HAP-1 (cell line): ENCODE measurements at regions not wholly inside any gene's neighbourhood (a gene's known extent, or its start where the extent isn't known, plus 50 kb on each side); places are given as distances from the start of the nearest gene placed in this dataset.

Experiments
- DNase-seq, 2 experiments: peaks; one replicate each; pipeline ENCODE4 v3.0.0-alpha.2; 2016 to 2020; ENCODE audit warnings: low spot score in 2 of 2
- H3K27me3 ChIP-seq: fragments of 250-450 bp; sonication (Bioruptor Pico); 2 replicates; pipeline ENCODE4 v1.5.1; 2020; ENCODE audit warnings: low read depth, mild to moderate bottlenecking, moderate library complexity
- H3K36me3 ChIP-seq: fragments of 250-450 bp; sonication (Bioruptor Pico); replicated peaks from 2 replicates; pipeline ENCODE4 v1.5.1; 2020; ENCODE audit warnings: mild to moderate bottlenecking
- H3K4me1 ChIP-seq: fragments of 250-450 bp; sonication (Bioruptor Pico); 2 replicates; pipeline ENCODE4 v1.5.1; 2020; ENCODE audit warnings: mild to moderate bottlenecking
- H3K4me3 ChIP-seq: fragments of 250-450 bp; sonication (Bioruptor Pico); 2 replicates; pipeline ENCODE4 v1.5.1; 2020; ENCODE audit warnings: mild to moderate bottlenecking, moderate library complexity
- H3K9me3 ChIP-seq: fragments of 250-450 bp; sonication (Bioruptor Pico); 2 replicates; pipeline ENCODE4 v1.5.1; 2020; ENCODE audit warnings: mild to moderate bottlenecking, moderate library complexity
- in situ Hi-C: fragments of 300-500 bp; cut with MboI; formaldehyde crosslinking; loops from 3 replicates; pipeline ENCODE4 v1.14.3; 2020; ENCODE audit warnings: low sequenced_read_pairs, inconsistent platforms, mixed read lengths

DNA sequence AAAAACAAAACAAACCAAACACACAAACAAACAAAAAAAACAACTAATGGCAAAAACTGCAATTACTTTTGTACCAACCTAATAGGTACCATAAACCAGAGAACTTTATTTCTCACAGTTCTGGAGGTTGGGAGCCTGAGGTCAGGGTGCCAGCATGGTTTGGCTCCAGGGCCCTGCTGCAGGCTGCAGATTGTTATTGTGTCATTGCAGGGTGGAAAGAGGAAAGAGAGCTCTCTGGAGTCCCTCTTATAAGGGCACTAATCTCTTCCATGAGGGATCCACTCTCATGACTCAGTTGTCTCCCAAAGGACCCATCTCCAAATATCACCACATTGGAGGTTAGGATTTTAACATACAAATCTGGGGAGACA lies 64.9 kb upstream of the CPEB4 start:
- in situ Hi-C loops = no loop called here
- H3K27me3 ChIP-seq = no peaks in the 10 kb centered on the region; the same call in 1 of the 2 replicates

DNA sequence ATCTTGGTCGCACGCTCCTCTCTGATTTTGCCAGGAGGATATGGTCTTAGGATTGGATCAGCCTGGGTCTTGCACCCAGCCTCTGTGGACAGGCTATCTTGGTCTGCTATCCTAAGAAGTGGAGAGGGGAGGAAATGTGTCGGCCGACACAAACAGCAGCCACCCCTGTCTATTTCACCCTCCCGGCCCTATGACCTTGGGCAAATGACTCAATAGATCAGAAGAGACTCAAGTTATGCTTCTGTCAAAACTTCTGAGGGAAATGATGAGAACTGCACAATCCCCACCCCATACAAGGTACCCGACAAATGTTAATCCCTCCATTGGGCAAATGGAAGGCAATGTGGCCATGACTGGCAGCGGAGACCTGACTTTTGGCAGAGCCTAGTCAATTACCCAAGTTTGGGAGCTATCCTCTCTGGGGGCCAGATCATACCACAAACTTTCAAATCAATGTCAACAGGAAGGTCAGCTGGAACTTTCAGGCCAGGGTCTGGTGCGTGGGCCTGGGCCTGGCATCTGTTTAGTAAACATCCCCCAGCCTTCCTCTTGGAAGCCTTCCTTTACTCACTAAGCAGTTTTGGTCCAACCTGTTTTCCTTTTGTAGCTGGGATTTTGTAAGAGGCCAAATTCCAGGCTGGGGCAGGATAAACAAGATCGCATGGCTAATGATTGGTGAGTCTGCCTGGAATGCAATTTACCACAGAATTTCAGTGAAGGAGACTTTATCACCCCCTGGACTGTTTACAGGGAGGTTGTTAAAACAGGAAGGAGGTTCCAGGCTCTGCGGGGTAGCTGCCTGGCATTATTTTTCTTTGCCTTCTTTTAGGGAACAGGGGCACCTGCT lies 64.2 kb upstream of the CPEB4 start:
- Histone ChIP-seq H3K27me3 (no peaks in the 10 kb centered on the region; the same call in 1 of the 2 replicates), H3K36me3 (no peaks in the 10 kb centered on the region), H3K4me1 (no peaks in the 10 kb centered on the region), H3K4me3 (no peak overlapping the region), H3K9me3 (no peaks in the 10 kb centered on the region)
- in situ Hi-C loops = no loop called here
- no peak for DNase-seq

More for the DNA sequence above, 64.9 kb upstream of the CPEB4 start:
- H3K36me3 ChIP-seq = no peaks in the 10 kb centered on the region
- H3K9me3 ChIP-seq = no peaks in the 10 kb centered on the region
- no peaks in the 10 kb centered on the region for H3K4me1 ChIP-seq
- no peak for DNase-seq
- H3K4me3 ChIP-seq = no peak overlapping the region

DNA sequence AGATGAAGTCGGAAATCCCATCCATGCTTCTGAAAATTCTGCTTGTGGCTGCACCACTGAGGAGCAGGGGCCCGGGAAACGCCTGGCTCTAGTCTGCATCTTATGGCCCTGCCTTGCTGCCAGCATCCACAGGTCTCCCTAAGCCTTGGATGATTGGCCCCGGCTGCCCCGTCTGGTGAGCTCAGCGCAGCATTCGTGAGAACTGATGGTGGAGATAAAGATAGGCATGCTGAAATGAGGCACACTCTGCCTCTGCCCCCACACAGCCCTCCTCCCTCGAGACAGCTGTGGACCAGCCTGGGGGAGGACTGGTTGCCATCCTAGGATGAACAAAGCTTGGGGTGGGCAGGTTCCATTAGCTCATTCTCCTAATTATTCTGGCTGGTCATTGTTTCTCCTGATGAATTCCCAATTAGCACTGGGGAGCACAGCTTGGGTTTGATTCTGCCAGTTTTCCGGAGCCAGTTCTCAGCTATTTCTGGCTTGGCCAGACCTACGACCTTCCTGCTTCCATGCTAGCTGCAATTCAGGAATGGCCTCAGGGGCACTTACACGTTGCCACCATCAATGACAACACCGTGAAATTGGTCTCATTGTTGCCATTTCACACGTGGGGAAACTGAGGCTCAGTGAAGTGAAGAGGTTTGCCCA lies 62.8 kb upstream of the CPEB4 start:
- Histone ChIP-seq H3K27me3 (no peaks in the 10 kb centered on the region; the same call in 1 of the 2 replicates), H3K4me1 (no peaks in the 10 kb centered on the region), H3K36me3 (no peaks in the 10 kb centered on the region), H3K9me3 (no peaks in the 10 kb centered on the region), H3K4me3 (no peak overlapping the region)
- in situ Hi-C loops = no loop called here
- DNase-seq = no peak

DNA sequence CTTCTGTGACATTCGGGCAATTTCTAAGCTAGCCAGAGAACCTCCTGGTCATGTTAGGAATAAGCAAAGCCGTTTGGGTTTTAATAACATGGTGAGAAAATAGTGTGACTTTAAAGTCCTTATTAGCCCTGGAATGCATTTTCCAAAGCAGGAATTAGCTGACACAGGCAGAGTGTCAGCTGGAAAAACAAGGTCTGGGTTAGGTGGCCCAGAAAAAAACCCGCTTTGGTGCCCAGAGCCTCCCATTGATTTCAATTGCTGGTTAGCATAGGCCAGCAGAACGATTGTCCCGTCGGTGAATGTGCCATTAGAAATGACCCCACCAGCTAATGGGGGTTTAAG lies 62.1 kb upstream of the CPEB4 start:
- Histone ChIP-seq H3K9me3 (no peaks in the 10 kb centered on the region), H3K4me1 (no peaks in the 10 kb centered on the region), H3K36me3 (no peaks in the 10 kb centered on the region), H3K27me3 (no peaks in the 10 kb centered on the region; the same call in 1 of the 2 replicates), H3K4me3 (no peak overlapping the region)
- no peak for DNase-seq
- in situ Hi-C loops = no loop called here

DNA sequence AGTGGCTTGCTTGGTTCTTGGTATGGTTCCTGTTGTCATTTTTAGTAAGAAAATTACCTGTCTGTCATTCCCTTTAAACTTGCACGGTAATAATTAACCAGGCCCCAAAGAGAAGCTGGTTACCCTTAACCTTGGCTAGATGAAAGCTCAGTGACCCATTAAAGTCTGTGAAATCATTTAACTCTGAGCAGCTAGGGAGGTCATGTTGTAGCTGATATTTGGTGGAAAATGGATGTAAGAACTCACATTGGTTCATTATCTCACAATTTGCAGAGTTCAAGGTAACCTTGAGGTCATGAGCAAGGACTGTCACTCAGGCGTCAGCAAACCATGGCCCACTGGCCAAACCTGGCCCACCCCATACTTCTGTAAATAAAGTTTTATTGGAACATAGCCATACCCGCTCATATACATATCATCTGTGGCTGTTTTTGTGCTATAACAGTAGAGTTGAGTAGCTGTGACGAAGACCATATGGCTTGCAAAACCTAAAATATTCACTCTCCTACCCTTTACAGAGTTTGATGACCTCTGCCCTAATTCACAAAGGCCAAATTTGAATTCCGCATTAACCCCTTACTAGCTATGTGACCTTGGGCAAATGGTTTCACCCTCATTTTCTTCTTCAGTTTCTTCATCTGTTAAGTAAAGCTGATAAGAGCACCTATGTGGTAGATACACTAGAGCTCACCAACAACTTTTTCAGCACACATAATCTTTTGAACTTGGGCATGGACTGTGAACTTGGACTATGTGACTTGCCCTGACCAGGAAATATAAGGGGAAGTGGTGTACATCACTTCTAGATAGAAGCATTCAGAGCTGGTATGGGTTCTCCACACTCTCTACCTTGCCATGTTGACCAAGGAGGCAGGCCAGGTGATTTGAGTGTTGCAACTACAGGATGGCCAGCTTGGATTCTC lies 61.5 kb upstream of the CPEB4 start:
- Histone ChIP-seq H3K36me3 (no peaks in the 10 kb centered on the region), H3K4me3 (no peak overlapping the region), H3K4me1 (no peaks in the 10 kb centered on the region), H3K27me3 (no peaks in the 10 kb centered on the region; the same call in 1 of the 2 replicates), H3K9me3 (no peaks in the 10 kb centered on the region)
- in situ Hi-C loops = no loop called here
- DNase-seq = no peak

DNA sequence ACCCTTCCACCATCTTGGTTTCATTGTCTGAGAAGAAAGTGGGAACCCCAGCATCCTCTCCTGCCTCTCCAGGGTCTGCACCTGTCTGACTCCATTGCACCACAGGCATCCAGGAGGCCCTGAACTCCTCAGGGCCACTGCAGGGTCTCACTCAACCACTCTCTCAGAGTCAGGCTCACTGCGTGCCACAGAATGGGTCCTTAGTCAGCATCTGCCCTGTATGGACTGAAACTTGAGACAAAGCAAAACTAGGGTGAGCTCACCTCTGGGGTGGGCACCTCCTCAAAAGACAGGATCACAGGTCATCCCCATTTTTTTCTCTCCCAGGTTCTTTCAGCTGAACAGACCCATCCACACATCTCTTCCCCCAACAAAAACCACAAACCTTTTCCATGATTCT lies 59.2 kb upstream of the CPEB4 start:
- in situ Hi-C loops = no loop called here
- H3K27me3 ChIP-seq = no peaks in the 10 kb centered on the region; the same call in 1 of the 2 replicates
- no peaks in the 10 kb centered on the region for H3K4me1 ChIP-seq
- H3K4me3 ChIP-seq = no peak overlapping the region
- no peaks in the 10 kb centered on the region for H3K9me3 ChIP-seq
- no peaks in the 10 kb centered on the region for H3K36me3 ChIP-seq
- no peak for DNase-seq

DNA sequence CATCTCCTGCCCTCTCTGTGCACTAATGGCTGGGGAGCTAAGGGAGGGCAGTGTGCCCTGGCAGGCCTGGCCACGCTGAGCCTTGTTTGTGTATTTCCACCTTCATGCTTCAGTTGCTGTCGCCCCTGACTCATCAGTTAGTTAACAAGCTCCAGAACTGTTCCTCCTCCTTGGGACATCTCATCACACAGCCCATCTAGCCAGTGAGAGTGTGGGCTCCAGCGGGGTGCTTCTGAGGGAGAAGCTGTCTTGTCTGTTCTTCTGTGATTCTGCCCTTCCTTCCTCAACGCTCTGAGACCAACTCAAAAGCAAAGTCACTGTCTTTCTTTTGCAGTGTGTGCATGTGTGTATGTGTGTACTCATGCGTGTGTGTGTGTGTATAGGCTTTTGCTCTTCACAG lies 58.3 kb upstream of the CPEB4 start:
- Histone ChIP-seq H3K36me3 (no peaks in the 10 kb centered on the region), H3K4me1 (no peaks in the 10 kb centered on the region), H3K9me3 (no peaks in the 10 kb centered on the region), H3K27me3 (no peaks in the 10 kb centered on the region), H3K4me3 (no peak overlapping the region)
- DNase-seq = no peak
- in situ Hi-C loops = no loop called here

DNA sequence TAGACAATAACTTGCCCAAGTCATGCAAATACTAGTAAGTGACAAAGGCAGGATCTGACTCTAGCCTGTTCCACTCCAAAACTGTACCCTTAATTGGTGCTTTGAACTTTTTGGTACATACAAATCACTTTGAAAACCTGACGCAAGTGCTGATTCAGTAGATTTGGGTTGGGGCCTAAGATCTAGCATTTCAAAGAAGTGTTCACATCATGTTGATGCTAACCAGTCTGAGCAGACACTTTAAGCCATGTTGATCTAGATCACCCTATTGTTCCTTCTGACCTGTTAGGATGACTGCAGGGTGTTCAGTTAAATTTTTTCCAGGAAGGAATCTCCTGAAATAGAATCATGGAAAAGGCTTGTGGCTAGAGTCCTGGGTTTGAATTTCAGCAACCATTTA lies 57.7 kb upstream of the CPEB4 start:
- in situ Hi-C loops = no loop called here
- no peak for DNase-seq
- H3K4me1 ChIP-seq = no peaks in the 10 kb centered on the region

DNA sequence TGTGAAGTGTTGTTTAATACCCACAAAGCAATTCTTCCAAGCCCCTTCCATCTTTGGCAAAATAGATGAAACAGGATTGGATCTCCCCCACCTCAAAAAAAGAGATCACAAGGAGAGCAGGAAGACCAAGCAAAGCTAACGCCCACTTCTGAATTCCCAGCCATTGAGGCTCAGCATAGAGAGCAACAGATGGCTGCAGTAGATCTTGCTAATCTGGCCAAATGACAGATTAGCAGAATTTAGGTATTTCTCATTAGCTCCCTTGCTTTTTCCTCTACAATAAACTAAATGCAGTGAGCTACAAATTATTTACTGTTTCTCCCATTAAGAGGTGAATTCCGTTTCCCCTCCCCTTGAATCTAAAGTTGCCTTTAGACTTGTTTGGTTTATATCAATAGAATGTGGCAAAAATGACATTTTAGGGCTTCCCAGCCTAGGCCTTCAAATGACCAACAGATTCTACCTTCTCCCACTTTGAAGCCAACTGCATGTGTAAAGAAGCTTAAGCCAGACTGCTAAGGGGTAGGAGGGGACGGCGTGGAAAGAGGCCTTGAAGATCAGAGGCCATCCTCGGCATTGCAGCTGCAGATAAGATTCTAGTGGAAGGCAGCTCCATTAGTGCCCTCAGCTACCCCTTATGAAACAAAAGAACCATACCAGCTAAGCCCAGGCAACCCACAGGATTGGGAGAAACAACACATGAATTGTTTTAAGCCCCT lies 56.8 kb upstream of the CPEB4 start:
- DNase-seq = no peak

More for the DNA sequence above, 57.7 kb upstream of the CPEB4 start:
- Histone ChIP-seq H3K27me3 (no peaks in the 10 kb centered on the region), H3K36me3 (no peaks in the 10 kb centered on the region), H3K4me3 (no peak overlapping the region), H3K9me3 (no peaks in the 10 kb centered on the region)

DNA sequence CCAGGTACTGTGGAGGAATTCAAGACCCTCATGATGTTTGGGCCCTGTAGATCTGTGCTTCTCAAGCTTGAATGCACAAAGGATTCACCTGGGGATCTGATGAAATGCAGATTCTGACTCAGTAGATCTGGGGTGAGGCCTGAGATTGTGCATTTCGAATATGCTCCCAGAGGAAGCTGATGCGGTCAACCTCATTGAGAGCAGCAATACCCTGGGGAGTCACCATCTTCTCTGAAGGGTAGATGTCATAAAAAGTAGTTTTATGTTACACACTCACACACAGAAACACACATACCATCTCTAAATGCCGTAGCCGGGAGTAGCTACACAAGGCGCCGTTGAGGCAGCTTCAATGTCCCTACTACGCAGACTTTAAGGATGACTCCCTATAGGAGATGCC lies 55.8 kb upstream of the CPEB4 start:
- no peaks in the 10 kb centered on the region for H3K27me3 ChIP-seq
- in situ Hi-C loops = no loop called here
- H3K4me3 ChIP-seq = no peak overlapping the region
- H3K36me3 ChIP-seq = no peaks in the 10 kb centered on the region
- no peaks in the 10 kb centered on the region for H3K9me3 ChIP-seq
- no peak for DNase-seq
- H3K4me1 ChIP-seq = no peaks in the 10 kb centered on the region

More for the DNA sequence above, 56.8 kb upstream of the CPEB4 start:
- no peaks in the 10 kb centered on the region for H3K27me3 ChIP-seq
- in situ Hi-C loops = no loop called here
- no peak overlapping the region for H3K4me3 ChIP-seq
- H3K9me3 ChIP-seq = no peaks in the 10 kb centered on the region
- no peaks in the 10 kb centered on the region for H3K36me3 ChIP-seq
- no peaks in the 10 kb centered on the region for H3K4me1 ChIP-seq

DNA sequence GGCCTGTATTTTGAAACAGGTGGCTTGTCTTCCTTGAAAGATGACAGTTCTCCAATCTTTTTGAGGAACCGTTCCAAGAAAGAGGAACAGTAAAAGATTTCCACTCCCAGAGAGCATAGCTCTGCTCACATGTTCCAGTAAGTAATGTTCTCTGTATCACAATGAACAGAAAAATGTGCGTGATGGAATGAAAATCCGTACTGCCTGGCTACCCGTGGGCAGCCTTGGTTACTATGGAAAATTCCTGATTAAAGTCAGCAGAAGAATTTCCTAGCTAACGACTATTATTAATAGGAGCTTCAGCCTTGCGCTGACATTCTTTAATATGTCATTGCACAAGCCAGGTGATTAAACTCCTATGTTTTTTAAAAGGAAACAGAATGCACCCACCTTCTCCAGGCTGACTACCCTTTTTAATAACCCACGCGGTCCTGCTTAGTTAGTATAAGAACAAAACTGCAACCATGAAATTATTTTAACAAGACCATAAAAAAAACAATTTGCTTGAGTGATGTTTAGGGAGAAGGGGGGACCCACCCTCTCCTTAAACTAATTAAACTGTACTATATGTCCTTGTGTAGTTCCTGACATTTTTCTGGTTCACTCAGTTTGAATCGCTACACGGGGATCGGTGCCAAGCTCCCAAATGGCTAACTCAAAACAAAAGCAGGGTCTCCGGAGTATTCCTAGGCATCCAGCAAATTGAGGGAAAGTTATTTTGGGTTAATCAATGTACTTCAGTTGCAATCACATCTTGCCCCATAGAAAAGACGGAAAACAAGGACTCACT lies 54.8 kb upstream of the CPEB4 start:
- Histone ChIP-seq H3K27me3 (no peaks in the 10 kb centered on the region), H3K4me1 (no peaks in the 10 kb centered on the region), H3K4me3 (no peak overlapping the region), H3K36me3 (no peaks in the 10 kb centered on the region), H3K9me3 (no peaks in the 10 kb centered on the region)
- in situ Hi-C loops = no loop called here
- no peak for DNase-seq

DNA sequence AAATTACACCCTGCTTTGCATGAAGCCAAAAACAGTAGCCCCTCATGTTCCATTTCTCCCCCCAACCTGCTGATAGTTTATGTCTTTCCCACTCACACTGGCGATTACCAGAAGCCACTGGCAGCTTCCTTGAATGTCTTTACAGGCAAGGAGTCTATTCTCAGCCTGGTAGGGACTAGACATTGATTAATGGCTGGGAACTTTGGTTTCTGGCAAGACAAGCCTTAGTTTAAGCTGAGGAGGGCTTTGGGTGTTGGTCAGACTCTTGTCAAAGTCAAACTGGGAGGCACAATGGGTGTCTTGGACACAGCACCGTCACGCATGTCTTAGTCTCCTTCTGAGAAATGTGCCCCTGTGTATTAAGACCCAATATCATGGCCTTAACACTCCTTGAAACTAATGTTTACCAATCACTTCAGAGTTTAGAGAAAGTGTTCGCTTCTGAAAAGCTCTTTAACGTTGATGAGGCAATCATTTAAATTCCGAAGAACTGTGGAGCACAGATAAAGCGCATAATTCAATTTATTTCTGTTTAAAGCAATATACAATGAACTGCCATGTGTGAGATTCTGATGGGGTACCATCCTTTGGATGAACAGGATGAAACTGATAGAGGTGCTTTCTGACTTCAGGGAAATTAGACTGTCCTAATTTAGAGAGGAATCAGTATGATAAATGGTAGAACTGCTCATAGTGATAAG lies 53.9 kb upstream of the CPEB4 start:
- H3K4me3 ChIP-seq = no peak overlapping the region
- no peaks in the 10 kb centered on the region for H3K9me3 ChIP-seq
- in situ Hi-C loops = no loop called here
- no peaks in the 10 kb centered on the region for H3K36me3 ChIP-seq
- DNase-seq = no peak
- H3K4me1 ChIP-seq = no peaks in the 10 kb centered on the region
- no peaks in the 10 kb centered on the region for H3K27me3 ChIP-seq
